PC-9 (cell line): ENCODE measurements at regions not wholly inside any gene's neighbourhood (a gene's known extent, or its start where the extent isn't known, plus 50 kb on each side); places are given as distances from the start of the nearest gene placed in this dataset.

ENCODE experiments used
- BruUV-seq: library from RNA; stranded (reverse); fragments of 400-500 nt; replicated peaks from 2 replicates; lab custom pipeline; 2021; lab: Mats Ljungman, UMichigan
- CTCF ChIA-PET: fragments of 300-600 bp; sonication (Branson Sonifier 250); formaldehyde crosslinking; loops from one replicate; lab custom pipeline; 2022; ENCODE audit warnings: antibody characterized with exemption; lab: Charles Lee
- POLR2A ChIA-PET: fragments of 300-600 bp; sonication (Branson Sonifier 250); formaldehyde crosslinking; loops from one replicate; lab custom pipeline; 2022; ENCODE audit warnings: antibody characterized with exemption; ENCODE audit not compliant: unreplicated experiment; lab: Charles Lee
- DNase-seq, 2 experiments: peaks; one replicate each; pipeline versions ENCODE4 v3.0.0 to v3.0.0-alpha.2; 2015 to 2022; ENCODE audit warnings: mixed read lengths in 1 of 2
- H2AFZ ChIP-seq: fragments of 200-600 bp; sonication (generic); 2 replicates; pipeline ENCODE4 v1.8.1; 2017; ENCODE audit warnings: antibody characterized with exemption
- H3F3A ChIP-seq: fragments of 200-600 bp; sonication (generic); 2 replicates; pipeline ENCODE4 v1.8.1; 2017; ENCODE audit warnings: antibody characterized with exemption, mild to moderate bottlenecking, low read depth; ENCODE audit not compliant: insufficient read depth
- H3K27ac ChIP-seq: fragments of 200-600 bp; sonication (generic); 2 replicates; pipeline ENCODE4 v1.6.1; 2016; ENCODE audit warnings: mixed run types
- H3K27me3 ChIP-seq: fragments of 200-600 bp; sonication (generic); 2 replicates; pipeline ENCODE4 v1.6.1; 2016; ENCODE audit warnings: low read depth, mixed run types; ENCODE audit not compliant: insufficient read depth
- H3K36me3 ChIP-seq: fragments of 200-600 bp; sonication (generic); 2 replicates; pipeline ENCODE4 v1.6.1; 2016; ENCODE audit warnings: low read depth, mixed run types
- H3K4me1 ChIP-seq: fragments of 200-600 bp; sonication (generic); replicated peaks from 2 replicates; pipeline ENCODE4 v1.6.1; 2016; ENCODE audit warnings: mixed run types; ENCODE audit not compliant: insufficient read depth
- H3K4me2 ChIP-seq: fragments of 200-600 bp; sonication (generic); 2 replicates; pipeline ENCODE4 v1.6.1; 2017; ENCODE audit warnings: mixed run types
- H3K4me3 ChIP-seq: fragments of 200-600 bp; sonication (generic); 2 replicates; pipeline ENCODE4 v1.6.1; 2016; ENCODE audit warnings: mixed run types
- H3K79me2 ChIP-seq: fragments of 200-600 bp; sonication (generic); 2 replicates; pipeline ENCODE4 v1.6.1; 2017; ENCODE audit warnings: low read depth, mixed run types
- H3K9me2 ChIP-seq: fragments of 200-600 bp; sonication (generic); 2 replicates; pipeline ENCODE4 v1.8.1; 2017; ENCODE audit warnings: mild to moderate bottlenecking; ENCODE audit not compliant: insufficient read depth
- H3K9me3 ChIP-seq: fragments of 200-600 bp; sonication (generic); 2 replicates; pipeline ENCODE4 v1.8.1; 2016; ENCODE audit warnings: low read depth; ENCODE audit not compliant: insufficient read depth
- H4K20me1 ChIP-seq: fragments of 200-600 bp; sonication (generic); 2 replicates; pipeline ENCODE4 v1.8.1; 2017; ENCODE audit not compliant: insufficient read depth
- EZH2 ChIP-seq: fragments of 200-600 bp; sonication (generic); IDR thresholded peaks from 2 replicates; pipeline ENCODE4 v1.8.0; 2017; ENCODE audit warnings: antibody characterized with exemption, low read depth
- intact Hi-C: fragments of 100-400 bp; cut with micrococcal nuclease; formaldehyde crosslinking; loops from one replicate; pipeline ENCODE4 v1.10.0; 2022; ENCODE audit not compliant: unreplicated experiment
- TF ChIP-seq, protein P1 (sequence below): fragments of 200-600 bp; sonication (generic); conservative IDR thresholded peaks from 2 replicates; pipeline ENCODE4 v1.6.1; 2017; ENCODE audit warnings: mixed run types, antibody characterized with exemption, mild to moderate bottlenecking, moderate library complexity

DNA sequence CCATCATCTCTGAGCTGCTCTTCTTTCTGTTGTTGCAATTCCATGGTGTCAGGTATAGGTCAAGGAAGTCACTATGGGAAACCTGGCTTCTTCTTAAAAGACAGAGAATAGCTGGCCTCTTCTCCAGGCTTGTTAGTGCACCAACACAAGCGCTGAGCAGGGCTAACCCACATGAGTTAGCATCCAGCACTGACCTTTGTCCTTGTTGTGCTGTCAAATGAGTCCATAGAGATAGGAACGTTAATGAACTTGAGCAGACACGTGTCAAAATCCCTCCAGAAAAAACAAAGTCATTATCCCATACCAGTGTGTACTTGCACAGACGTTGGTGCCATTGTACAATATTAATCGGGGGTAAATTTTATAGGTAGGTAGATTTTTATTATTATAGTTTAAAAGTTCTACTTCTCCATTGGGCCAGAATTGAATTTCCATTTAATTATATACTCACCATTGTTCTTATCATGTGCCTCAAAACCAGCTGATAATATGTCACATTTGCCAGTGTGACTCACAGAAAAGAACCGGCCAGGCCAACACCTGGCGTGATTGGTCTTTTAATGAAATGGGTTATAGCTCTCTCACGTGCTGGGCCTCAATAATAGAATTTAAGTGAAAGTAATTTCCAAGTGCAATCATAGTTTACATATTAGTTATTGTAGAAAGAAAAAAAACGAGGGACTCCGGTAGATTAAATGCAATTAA is 468.8 kb upstream of the MGMT start:
- H3K36me3 ChIP-seq = no peaks in the 10 kb centered on the region

DNA sequence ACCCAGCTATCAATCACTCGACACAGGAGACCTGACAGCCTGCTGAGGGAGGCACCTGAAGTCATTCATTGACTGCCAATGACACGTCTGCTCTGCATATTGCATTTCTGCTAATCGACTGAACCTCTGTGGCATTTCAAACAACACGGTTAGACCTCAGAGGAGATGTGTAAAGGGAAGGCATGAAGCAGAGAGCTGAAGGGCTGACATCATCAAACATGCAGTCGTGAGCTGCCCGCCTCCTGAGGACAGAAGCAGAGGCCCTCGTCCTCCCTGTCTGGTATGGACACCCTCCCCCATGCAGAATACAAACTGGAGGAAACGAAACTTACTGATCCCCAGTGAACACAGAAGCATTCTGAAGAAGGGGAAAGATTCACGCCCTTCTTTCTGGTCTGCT is 462.6 kb upstream of the MGMT start:
- no peaks in the 10 kb centered on the region for H3K36me3 ChIP-seq
- no peaks in the 10 kb centered on the region for H3K4me1 ChIP-seq
- no peak overlapping the region for H3K4me3 ChIP-seq
- no peaks in the 10 kb centered on the region for H3K9me3 ChIP-seq
- no peaks in the 10 kb centered on the region for H3K9me2 ChIP-seq
- H4K20me1 ChIP-seq = no peaks in the 10 kb centered on the region
- H3K79me2 ChIP-seq = no peaks in the 10 kb centered on the region
- no peaks in the 10 kb centered on the region for H3F3A ChIP-seq
- H3K4me2 ChIP-seq = no peak overlapping the region
- H3K27me3 ChIP-seq = peaks cover 3% of the 10 kb centered on the region; the same call in 1 of the 2 replicates
- ChIA-PET POLR2A (no interaction called here), CTCF (no interaction called here)
- TF ChIP-seq, protein P1, sequence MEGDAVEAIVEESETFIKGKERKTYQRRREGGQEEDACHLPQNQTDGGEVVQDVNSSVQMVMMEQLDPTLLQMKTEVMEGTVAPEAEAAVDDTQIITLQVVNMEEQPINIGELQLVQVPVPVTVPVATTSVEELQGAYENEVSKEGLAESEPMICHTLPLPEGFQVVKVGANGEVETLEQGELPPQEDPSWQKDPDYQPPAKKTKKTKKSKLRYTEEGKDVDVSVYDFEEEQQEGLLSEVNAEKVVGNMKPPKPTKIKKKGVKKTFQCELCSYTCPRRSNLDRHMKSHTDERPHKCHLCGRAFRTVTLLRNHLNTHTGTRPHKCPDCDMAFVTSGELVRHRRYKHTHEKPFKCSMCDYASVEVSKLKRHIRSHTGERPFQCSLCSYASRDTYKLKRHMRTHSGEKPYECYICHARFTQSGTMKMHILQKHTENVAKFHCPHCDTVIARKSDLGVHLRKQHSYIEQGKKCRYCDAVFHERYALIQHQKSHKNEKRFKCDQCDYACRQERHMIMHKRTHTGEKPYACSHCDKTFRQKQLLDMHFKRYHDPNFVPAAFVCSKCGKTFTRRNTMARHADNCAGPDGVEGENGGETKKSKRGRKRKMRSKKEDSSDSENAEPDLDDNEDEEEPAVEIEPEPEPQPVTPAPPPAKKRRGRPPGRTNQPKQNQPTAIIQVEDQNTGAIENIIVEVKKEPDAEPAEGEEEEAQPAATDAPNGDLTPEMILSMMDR = no peak
- no peak for TF ChIP-seq EZH2
- DNase-seq = no peak
- no peak overlapping the region for H2AFZ ChIP-seq
- no TSS peak for BruUV-seq
- intact Hi-C loops = no loop called here
- no peak overlapping the region for H3K27ac ChIP-seq

More for the DNA sequence above, 468.8 kb upstream of the MGMT start:
- Histone ChIP-seq H3K9me3 (no peaks in the 10 kb centered on the region), H3K4me3 (no peak overlapping the region), H4K20me1 (no peaks in the 10 kb centered on the region), H3K27me3 (no peaks in the 10 kb centered on the region), H3K79me2 (no peaks in the 10 kb centered on the region), H3K9me2 (no peaks in the 10 kb centered on the region), H3K4me2 (no peak overlapping the region), H3K27ac (no peak overlapping the region), H3F3A (no peaks in the 10 kb centered on the region), H3K4me1 (no peaks in the 10 kb centered on the region), H2AFZ (no peak overlapping the region)
- intact Hi-C loops = no loop called here
- no peak for DNase-seq
- BruUV-seq = no TSS peak
- POLR2A ChIA-PET = no interaction called here
- TF ChIP-seq, protein P1 = no peak
- TF ChIP-seq EZH2 = no peak
- CTCF ChIA-PET = no interaction called here

DNA sequence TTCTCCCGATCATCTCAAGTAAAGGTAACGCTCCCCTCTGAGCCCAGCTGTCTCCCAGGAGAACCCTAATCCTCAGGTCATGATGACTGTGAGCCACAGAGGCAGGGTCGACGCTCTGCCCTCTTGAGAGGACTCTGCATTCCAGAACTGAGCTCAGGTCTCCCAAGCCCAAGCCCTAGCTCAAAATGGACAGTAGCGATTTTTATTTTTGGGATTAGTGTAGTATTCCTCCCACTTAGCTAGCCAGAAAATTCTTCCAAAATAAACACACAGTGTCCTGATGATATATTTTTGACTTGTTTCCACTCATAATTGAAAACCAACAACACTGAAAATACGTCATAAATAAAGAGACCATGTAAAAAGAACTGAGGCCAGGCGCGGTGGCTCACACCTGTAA is 462.0 kb upstream of the MGMT start:
- CTCF ChIA-PET = no interaction called here
- no peak overlapping the region for H3K4me3 ChIP-seq
- peaks cover 3% of the 10 kb centered on the region; the same call in 1 of the 2 replicates for H3K27me3 ChIP-seq
- H3K9me2 ChIP-seq = no peaks in the 10 kb centered on the region
- intact Hi-C loops = no loop called here
- POLR2A ChIA-PET = no interaction called here
- no peaks in the 10 kb centered on the region for H3K36me3 ChIP-seq
- no peaks in the 10 kb centered on the region for H3K9me3 ChIP-seq
- no peak for TF ChIP-seq EZH2
- TF ChIP-seq, protein P1 = no peak
- H2AFZ ChIP-seq = no peak overlapping the region
- H3K4me1 ChIP-seq = no peaks in the 10 kb centered on the region
- H3K79me2 ChIP-seq = no peaks in the 10 kb centered on the region
- no peak for DNase-seq
- H3K27ac ChIP-seq = no peak overlapping the region
- BruUV-seq = no TSS peak
- no peaks in the 10 kb centered on the region for H3F3A ChIP-seq
- H4K20me1 ChIP-seq = no peaks in the 10 kb centered on the region
- no peak overlapping the region for H3K4me2 ChIP-seq
